Upper lobe of left lung (tissue), 6 donors: ENCODE measurements at regions not wholly inside any gene's neighbourhood (a gene's known extent, or its start where the extent isn't known, plus 50 kb on each side); places are given as distances from the start of the nearest gene placed in this dataset.

Experiments
- ATAC-seq, 2 donors: fragments of 200-7000 bp; cut with Tn5 transposase; one replicate each; pipeline ENCODE4 v1.9.1; 2022; ENCODE audit warnings: mild to moderate bottlenecking in 2 of 2, moderate library complexity in 2 of 2; ENCODE audit not compliant: low FRiP score in 2 of 2
- DNase-seq, 2 donors: peaks; one replicate each; pipeline ENCODE4 v3.0.0-alpha.2; 2019 to 2020
- H3K27ac ChIP-seq, 4 donors: fragments of 200-600 bp; sonication (generic); one replicate each; pipeline ENCODE4 v1.5.1; 2016 to 2019
- H3K27me3 ChIP-seq, 4 donors: fragments of 200-600 bp; sonication (generic); one replicate each; pipeline ENCODE4 v1.5.1; 2017 to 2019
- H3K36me3 ChIP-seq, 4 donors: fragments of 200-600 bp; sonication (generic); one replicate each; pipeline ENCODE4 v1.5.1; 2016 to 2019
- H3K4me1 ChIP-seq, 4 donors: fragments of 200-600 bp; sonication (generic); one replicate each; pipeline ENCODE4 v1.5.1; 2018 to 2019
- H3K4me3 ChIP-seq, 4 donors: fragments of 200-600 bp; sonication (generic); one replicate each; pipeline ENCODE4 v1.5.1; 2017 to 2019; ENCODE audit warnings: mild to moderate bottlenecking in 2 of 4, moderate library complexity in 1 of 4
- H3K9me3 ChIP-seq, 4 donors: fragments of 200-600 bp; sonication (generic); one replicate each; pipeline ENCODE4 v1.5.1; 2018 to 2019
- EP300 ChIP-seq, 4 donors: sonication (generic); formaldehyde crosslinking; IDR thresholded peaks; one replicate each; pipeline ENCODE4 v1.5.1; 2017; ENCODE audit warnings: antibody characterized with exemption in 4 of 4, control low read depth in 2 of 4
- POLR2A ChIP-seq, 4 donors: fragments of 450-650 bp; IDR thresholded peaks; one replicate each; pipeline ENCODE4 v1.5.1; 2016 to 2017; ENCODE audit warnings: antibody characterized with exemption in 4 of 4, mild to moderate bottlenecking in 2 of 4
- POLR2AphosphoS5 ChIP-seq, 2 donors: sonication (generic); formaldehyde crosslinking; IDR thresholded peaks; one replicate each; pipeline ENCODE4 v1.5.1; 2017; ENCODE audit warnings: antibody characterized with exemption in 2 of 2
- WGBS, 2 donors: methylation state at CpG; one replicate each; pipeline ENCODE4 v1.1.5; 2017 to 2018; 5-methylcytosine and 5-hydroxymethylcytosine counted together
- TF ChIP-seq, protein P1 (sequence below), 6 experiments: fragments of 450-650 bp in 4 of 6; fragments of 200-600 bp in 2 of 6; sonication (generic) in 2 of 6; IDR thresholded peaks; one replicate each; pipeline ENCODE4 v1.5.1; 2016 to 2019; ENCODE audit warnings: antibody characterized with exemption in 6 of 6
- donor health status: DM: no; HTN: no; CAD: no; lungs with moderate emphysema.
- donor health status: DM: no; HTN: yes; CAD: no; lungs with severe emphysema.

DNA sequence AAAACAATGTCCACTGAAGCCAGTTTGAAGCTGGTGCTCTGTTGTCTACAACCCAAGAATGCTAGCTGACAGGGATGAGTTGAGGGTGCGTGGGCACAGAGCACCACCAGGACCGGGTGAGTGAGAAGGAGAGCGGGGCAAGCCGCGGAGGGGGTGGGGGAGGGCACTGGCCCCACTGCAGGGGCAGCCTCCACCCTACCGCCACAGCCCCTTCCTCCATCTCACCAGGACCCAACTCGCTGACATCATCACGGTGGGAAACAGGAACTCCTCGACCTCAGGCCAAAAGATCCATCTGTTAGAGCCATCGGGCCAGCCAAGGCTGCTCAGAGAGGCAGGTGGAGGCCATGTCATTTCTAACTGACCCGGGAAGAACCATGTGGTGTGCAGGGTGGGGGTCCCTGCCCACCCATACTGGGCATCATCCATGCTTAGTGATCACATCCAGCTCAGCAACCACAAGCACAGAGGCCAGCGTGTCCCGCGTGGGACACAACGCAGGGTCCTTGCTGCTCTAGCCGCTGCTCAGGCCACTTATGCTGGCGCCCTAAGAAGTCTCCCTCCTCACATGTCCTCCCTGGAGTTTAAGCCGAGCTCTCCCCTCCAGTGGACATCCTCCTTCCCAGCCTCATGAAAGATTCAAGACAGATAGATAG is 57.6 kb upstream of the GATA2 start:
- ATAC-seq (no peak), DNase-seq (no peak)
- H3K4me1 ChIP-seq: peaks cover 23 to 40% (median 30%) of the 10 kb centered on the region in 4 donors
- no peaks in the 10 kb centered on the region for H3K36me3 ChIP-seq
- H3K27ac ChIP-seq: peak overlapping the region; percentile 70 to 76 (median 74)
- TF ChIP-seq POLR2A (IDR thresholded peaks at IDR 0.05) (no peak), POLR2AphosphoS5 (IDR thresholded peaks at IDR 0.05) (no peak), EP300 (IDR thresholded peaks at IDR 0.05) (no peak)
- TF ChIP-seq, protein P1, sequence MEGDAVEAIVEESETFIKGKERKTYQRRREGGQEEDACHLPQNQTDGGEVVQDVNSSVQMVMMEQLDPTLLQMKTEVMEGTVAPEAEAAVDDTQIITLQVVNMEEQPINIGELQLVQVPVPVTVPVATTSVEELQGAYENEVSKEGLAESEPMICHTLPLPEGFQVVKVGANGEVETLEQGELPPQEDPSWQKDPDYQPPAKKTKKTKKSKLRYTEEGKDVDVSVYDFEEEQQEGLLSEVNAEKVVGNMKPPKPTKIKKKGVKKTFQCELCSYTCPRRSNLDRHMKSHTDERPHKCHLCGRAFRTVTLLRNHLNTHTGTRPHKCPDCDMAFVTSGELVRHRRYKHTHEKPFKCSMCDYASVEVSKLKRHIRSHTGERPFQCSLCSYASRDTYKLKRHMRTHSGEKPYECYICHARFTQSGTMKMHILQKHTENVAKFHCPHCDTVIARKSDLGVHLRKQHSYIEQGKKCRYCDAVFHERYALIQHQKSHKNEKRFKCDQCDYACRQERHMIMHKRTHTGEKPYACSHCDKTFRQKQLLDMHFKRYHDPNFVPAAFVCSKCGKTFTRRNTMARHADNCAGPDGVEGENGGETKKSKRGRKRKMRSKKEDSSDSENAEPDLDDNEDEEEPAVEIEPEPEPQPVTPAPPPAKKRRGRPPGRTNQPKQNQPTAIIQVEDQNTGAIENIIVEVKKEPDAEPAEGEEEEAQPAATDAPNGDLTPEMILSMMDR (IDR thresholded peaks at IDR 0.05): no peak
- H3K27me3 ChIP-seq: peaks cover 0 to 11% (median 4%) of the 10 kb centered on the region in 4 donors
- 78% methylated on average over 9 to 17 of the region's 18 CpGs for WGBS, 2 donors
- H3K4me3 ChIP-seq: no peak overlapping the region
- no peaks in the 10 kb centered on the region for H3K9me3 ChIP-seq

DNA sequence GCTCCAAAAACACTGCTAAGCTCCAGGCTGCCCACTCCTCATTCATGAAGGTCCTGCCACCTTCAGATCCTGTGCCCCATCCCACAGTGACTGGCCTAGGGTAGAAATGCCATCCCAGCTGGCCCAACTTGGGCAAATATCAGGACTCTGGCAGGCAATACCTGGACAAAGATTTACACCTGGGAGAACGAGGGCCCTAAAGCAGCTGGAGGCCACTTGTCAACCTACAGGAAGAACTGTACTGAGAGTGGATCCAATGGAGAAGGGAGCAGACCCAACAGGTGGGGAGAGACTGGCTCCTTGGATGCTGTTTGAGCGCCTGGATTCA is 57.1 kb upstream of the GATA2 start:
- DNase-seq (no peak), ATAC-seq (no peak)
- Histone ChIP-seq H3K27me3 (peaks cover 0 to 5% (median 1%) of the 10 kb centered on the region in 4 donors), H3K36me3 (no peaks in the 10 kb centered on the region), H3K9me3 (no peaks in the 10 kb centered on the region), H3K27ac (peak overlapping the region; percentile 70 to 76 (median 74)), H3K4me3 (no peak overlapping the region), H3K4me1 (peaks cover 18 to 38% (median 25%) of the 10 kb centered on the region in 4 donors)
- no peak for TF ChIP-seq EP300 (IDR thresholded peaks at IDR 0.05)
- TF ChIP-seq, protein P1 (IDR thresholded peaks at IDR 0.05): no peak
- TF ChIP-seq POLR2A (IDR thresholded peaks at IDR 0.05): no peak
- no peak for TF ChIP-seq POLR2AphosphoS5 (IDR thresholded peaks at IDR 0.05)
- 70 to 94% methylated on average over 2 of the region's 2 CpGs for WGBS, 2 donors

DNA sequence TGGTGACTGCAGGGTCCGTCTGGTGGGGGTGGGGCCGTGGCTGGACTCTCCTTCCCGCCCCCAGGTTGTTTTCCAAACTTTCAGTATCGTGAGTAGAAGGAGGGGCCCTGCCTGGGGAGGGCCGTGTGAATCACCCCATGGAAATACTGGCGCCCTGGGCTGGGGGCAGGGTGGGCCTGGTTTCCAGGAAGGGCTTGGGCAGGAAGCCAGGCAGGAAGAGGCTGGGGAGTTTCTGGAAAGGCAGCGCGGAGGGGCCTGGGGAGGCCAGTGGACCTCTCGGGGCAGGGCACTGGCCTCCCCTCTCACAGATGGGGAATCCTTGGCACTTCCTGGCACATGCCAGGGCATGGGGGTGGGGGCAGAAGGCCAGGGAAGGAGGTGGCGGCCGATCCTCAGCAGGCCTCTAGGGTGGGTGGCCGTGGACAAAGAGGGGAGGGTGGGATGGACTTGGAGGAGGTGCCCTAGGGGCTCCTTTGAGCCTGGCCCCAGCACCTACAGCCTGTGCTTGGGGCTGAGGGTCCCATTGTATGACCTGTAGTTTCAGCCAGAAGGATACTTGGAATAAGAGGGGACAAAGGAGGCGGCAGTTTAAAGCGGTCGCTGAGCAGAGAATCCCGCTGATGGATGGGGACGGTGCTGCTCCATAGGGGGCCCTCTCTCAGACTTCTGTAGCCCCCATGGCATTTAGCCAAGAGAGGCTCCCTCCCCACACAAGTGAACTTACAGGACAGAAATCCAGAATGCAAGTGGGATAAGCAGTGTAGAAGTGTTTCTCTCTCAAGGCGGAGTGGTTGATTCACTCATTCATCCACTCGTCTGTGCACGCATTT is 56.5 kb upstream of the GATA2 start:
- DNase-seq (peak; percentile 66 to 69), ATAC-seq (peak; percentile 43 to 70)
- Histone ChIP-seq H3K9me3 (no peaks in the 10 kb centered on the region), H3K27me3 (no peaks in the 10 kb centered on the region), H3K4me1 (peaks cover 12 to 33% (median 21%) of the 10 kb centered on the region in 4 donors), H3K4me3 (peak overlapping the region in 1 of 4 donors; percentile 2), H3K27ac (peak overlapping the region; percentile 70 to 76 (median 74)), H3K36me3 (no peaks in the 10 kb centered on the region)
- 47 to 50% methylated on average over 13 to 20 of the region's 20 CpGs for WGBS, 2 donors
- TF ChIP-seq, protein P1 (IDR thresholded peaks at IDR 0.05): peak in 2 of 6 experiments; percentile 23 to 28
- TF ChIP-seq POLR2AphosphoS5 (IDR thresholded peaks at IDR 0.05): peak; percentile 87 to 99
- TF ChIP-seq POLR2A (IDR thresholded peaks at IDR 0.05): no peak
- TF ChIP-seq EP300 (IDR thresholded peaks at IDR 0.05): peak; percentile 70 to 95 (median 90)

DNA sequence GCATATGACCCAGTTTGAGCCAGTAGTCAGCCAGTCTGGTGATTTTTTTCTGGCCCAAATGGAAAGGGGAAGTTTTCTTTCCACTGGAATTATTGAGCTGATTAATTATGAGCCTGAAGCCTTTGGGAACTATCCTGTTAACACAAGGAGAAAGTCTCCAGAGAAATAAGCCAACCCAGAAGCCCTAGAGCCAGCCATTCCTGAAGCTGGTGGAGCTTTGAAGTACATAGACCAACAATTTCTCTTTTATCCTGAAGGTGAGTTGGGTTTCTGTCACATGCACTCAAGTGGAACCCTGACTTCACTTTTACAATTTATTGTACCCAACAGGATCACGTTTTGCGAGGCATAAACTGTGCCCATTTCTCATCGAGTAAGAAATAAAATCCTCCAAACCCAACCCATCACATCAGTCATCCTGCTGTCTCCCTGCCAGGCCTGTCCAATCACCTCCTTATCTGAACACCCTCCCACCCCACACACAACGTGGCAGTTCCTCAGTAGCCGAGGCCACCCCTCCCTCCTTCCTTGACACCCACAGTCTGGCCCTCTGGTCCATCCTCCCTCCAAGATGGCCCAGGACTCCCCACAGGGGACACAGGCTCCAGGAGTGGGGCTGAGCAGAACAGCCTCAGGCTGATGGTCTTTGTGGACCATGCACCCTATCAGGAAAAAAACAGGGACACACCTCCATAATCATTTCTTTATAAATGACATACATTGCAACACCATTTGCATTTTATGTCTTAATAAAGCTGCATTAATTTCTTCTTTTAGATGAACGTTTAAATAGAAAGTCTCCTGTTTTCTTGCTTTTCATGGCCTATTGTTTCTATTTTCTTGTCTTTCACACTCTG is 55.7 kb upstream of the GATA2 start:
- no peaks in the 10 kb centered on the region for H3K27me3 ChIP-seq
- peaks cover 0 to 2% (median under 1%) of the 10 kb centered on the region in 4 donors for H3K9me3 ChIP-seq
- H3K27ac ChIP-seq: peak overlapping the region in 3 of 4 donors; percentile 41 to 76 (median 50)
- peak in 1 of 2 donors; percentile 17 for ATAC-seq
- no peaks in the 10 kb centered on the region for H3K36me3 ChIP-seq
- WGBS, 2 donors: 49 to 54% methylated on average over 6 of the region's 6 CpGs
- TF ChIP-seq POLR2A (IDR thresholded peaks at IDR 0.05) (no peak), POLR2AphosphoS5 (IDR thresholded peaks at IDR 0.05) (no peak), EP300 (IDR thresholded peaks at IDR 0.05) (no peak)
- TF ChIP-seq, protein P1 (IDR thresholded peaks at IDR 0.05): no peak
- peaks cover 10 to 24% (median 16%) of the 10 kb centered on the region in 4 donors for H3K4me1 ChIP-seq
- DNase-seq: no peak
- H3K4me3 ChIP-seq: peak overlapping the region in 1 of 4 donors; percentile 2
